Osteocyte (in vitro differentiated cells): ENCODE measurements at regions not wholly inside any gene's neighbourhood (a gene's known extent, or its start where the extent isn't known, plus 50 kb on each side); places are given as distances from the start of the nearest gene placed in this dataset.

Experiments
- DNase-seq: peaks from one replicate; pipeline ENCODE4 v3.0.0; 2021; ENCODE audit warnings: mixed read lengths; ENCODE audit not compliant: unreplicated experiment; ENCODE audit errors: extremely low spot score
- H3K27ac Mint-ChIP-seq: one replicate; pipeline ENCODE4 v1.8.0; 2021; ENCODE audit warnings: mild to moderate bottlenecking, mixed read lengths; ENCODE audit not compliant: unreplicated experiment
- H3K27me3 Mint-ChIP-seq: one replicate; pipeline ENCODE4 v1.8.0; 2021; ENCODE audit warnings: mixed read lengths; ENCODE audit not compliant: unreplicated experiment
- H3K36me3 Mint-ChIP-seq: one replicate; pipeline ENCODE4 v1.8.0; 2021; ENCODE audit warnings: mixed read lengths; ENCODE audit not compliant: unreplicated experiment
- H3K4me1 Mint-ChIP-seq: one replicate; pipeline ENCODE4 v1.8.0; 2021; ENCODE audit warnings: mixed read lengths; ENCODE audit not compliant: unreplicated experiment
- H3K4me3 Mint-ChIP-seq: one replicate; pipeline ENCODE4 v1.8.0; 2021; ENCODE audit warnings: mild to moderate bottlenecking, moderate library complexity, mixed read lengths; ENCODE audit not compliant: unreplicated experiment
- H3K9me3 Mint-ChIP-seq: one replicate; pipeline ENCODE4 v1.8.0; 2021; ENCODE audit warnings: mixed read lengths; ENCODE audit not compliant: unreplicated experiment
- TF ChIP-seq, protein P1 (sequence below): fragments of 200-600 bp; sonication (generic); IDR thresholded peaks from 2 replicates; pipeline ENCODE4 v1.5.0; 2021; ENCODE audit warnings: antibody characterized with exemption, mild to moderate bottlenecking, moderate library complexity

- H3K27me3 Mint-ChIP-seq = peaks cover 5% of the 10 kb centered on the region
- H3K4me3 Mint-ChIP-seq = no peak overlapping the region
- H3K4me1 Mint-ChIP-seq = peaks cover 3% of the 10 kb centered on the region
- H3K36me3 Mint-ChIP-seq = peaks cover 6% of the 10 kb centered on the region
- TF ChIP-seq, protein P1, sequence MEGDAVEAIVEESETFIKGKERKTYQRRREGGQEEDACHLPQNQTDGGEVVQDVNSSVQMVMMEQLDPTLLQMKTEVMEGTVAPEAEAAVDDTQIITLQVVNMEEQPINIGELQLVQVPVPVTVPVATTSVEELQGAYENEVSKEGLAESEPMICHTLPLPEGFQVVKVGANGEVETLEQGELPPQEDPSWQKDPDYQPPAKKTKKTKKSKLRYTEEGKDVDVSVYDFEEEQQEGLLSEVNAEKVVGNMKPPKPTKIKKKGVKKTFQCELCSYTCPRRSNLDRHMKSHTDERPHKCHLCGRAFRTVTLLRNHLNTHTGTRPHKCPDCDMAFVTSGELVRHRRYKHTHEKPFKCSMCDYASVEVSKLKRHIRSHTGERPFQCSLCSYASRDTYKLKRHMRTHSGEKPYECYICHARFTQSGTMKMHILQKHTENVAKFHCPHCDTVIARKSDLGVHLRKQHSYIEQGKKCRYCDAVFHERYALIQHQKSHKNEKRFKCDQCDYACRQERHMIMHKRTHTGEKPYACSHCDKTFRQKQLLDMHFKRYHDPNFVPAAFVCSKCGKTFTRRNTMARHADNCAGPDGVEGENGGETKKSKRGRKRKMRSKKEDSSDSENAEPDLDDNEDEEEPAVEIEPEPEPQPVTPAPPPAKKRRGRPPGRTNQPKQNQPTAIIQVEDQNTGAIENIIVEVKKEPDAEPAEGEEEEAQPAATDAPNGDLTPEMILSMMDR = no peak
- H3K9me3 Mint-ChIP-seq = peaks cover 14% of the 10 kb centered on the region
- no peak overlapping the region for H3K27ac Mint-ChIP-seq
- DNase-seq = no peak
These were observed 104.5 kb upstream of the NUDT12 start for GRCh38 chr5:103667068-103667467.

DNA sequence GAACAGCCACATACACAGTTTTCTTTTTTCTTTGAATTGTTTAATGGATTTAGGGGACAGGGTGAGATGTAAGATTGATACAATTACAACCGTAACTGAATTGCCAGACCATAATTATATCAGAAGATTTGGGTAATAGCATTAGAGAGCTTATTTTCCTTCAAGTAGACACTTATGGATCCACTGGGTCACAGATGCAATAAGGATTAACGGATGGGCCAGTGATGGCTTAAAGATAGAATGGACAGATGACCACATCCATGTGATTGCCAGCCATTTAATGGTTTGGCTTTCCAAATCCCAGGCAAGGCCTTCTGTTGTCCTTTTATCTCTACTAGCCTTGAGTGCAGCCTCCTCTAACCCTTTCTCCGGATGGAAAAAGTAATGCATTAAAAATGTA, 94.7 kb upstream of the NUDT12 start:
- no peak for DNase-seq
- Mint-ChIP-seq H3K27ac (no peak overlapping the region), H3K4me1 (no peaks in the 10 kb centered on the region), H3K4me3 (no peak overlapping the region), H3K9me3 (no peaks in the 10 kb centered on the region), H3K36me3 (no peaks in the 10 kb centered on the region), H3K27me3 (peaks cover 4% of the 10 kb centered on the region)
- TF ChIP-seq, protein P1 = no peak

DNA sequence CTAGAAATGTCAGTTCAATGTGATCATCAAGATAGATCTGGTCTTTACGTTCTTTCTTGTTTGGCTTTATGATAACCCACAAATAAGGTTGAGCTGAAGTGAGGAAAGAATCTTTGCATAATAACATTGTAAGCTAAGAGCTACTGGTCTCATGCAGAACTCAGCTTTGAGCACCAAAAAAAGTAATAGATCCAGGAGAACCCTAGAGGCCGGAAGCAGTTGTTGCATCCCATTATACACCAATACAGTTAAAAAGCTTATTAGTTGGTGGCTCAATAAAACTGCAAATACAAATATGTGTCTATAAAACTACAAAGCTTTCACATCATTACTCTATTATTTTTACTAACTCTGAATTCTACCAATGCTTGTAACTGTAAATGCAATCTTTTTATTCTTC, 85.5 kb upstream of the NUDT12 start:
- Mint-ChIP-seq H3K27me3 (no peaks in the 10 kb centered on the region), H3K27ac (no peak overlapping the region), H3K4me3 (no peak overlapping the region), H3K36me3 (no peaks in the 10 kb centered on the region), H3K4me1 (no peaks in the 10 kb centered on the region), H3K9me3 (no peaks in the 10 kb centered on the region)
- DNase-seq = no peak
- TF ChIP-seq, protein P1 = no peak

- no peak overlapping the region for H3K27ac Mint-ChIP-seq
- DNase-seq = no peak
- no peaks in the 10 kb centered on the region for H3K36me3 Mint-ChIP-seq
- TF ChIP-seq, protein P1 = no peak
- no peaks in the 10 kb centered on the region for H3K4me1 Mint-ChIP-seq
- no peak overlapping the region for H3K4me3 Mint-ChIP-seq
- no peaks in the 10 kb centered on the region for H3K27me3 Mint-ChIP-seq
- no peaks in the 10 kb centered on the region for H3K9me3 Mint-ChIP-seq
These were observed 84.4 kb upstream of the NUDT12 start for GRCh38 chr5:103646698-103647614.

DNA sequence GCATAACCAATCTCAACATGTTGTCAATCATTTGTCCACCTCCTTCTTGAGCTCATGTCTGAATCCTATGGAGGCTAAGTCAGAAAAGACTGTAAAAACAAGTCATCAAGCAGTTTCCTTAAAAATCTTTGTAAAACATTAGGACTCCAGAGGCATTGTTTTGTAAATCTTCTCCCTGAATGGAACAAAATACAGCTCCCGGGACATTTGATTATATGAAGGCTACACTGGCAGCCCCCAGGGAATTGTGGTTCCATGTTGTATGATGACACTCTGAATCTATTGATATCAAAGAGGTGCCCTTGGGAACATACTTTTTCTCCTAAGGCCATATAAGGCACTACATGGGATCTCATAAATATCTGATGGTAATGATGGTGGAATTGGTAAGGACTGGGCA, 83.2 kb upstream of the NUDT12 start:
- Mint-ChIP-seq H3K4me1 (no peaks in the 10 kb centered on the region), H3K27ac (no peak overlapping the region), H3K36me3 (no peaks in the 10 kb centered on the region), H3K9me3 (no peaks in the 10 kb centered on the region), H3K27me3 (no peaks in the 10 kb centered on the region), H3K4me3 (no peak overlapping the region)
- no peak for DNase-seq
- TF ChIP-seq, protein P1 = no peak
